K562 (cell line): ENCODE measurements at regions not wholly inside any gene's neighbourhood (a gene's known extent, or its start where the extent isn't known, plus 50 kb on each side); places are given as distances from the start of the nearest gene placed in this dataset.

ENCODE experiments used
- ATAC-seq: fragments of 200-7000 bp; cut with Tn5 transposase; 3 replicates; pipeline ENCODE4 v1.9.1; 2020; ENCODE audit warnings: moderate library complexity
- BruUV-seq: library from RNA; stranded (reverse); fragments of 400-500 nt; replicated peaks from 2 replicates; lab custom pipeline; 2021; lab: Mats Ljungman, UMichigan
- CTCF ChIA-PET: fragments of 300-600 bp; formaldehyde crosslinking; extraction: SDS; loops from one replicate; lab custom pipeline; 2021; ENCODE audit warnings: low intra/inter-chr PET ratio; lab: Yijun Ruan, JAX
- POLR2A ChIA-PET: fragments of 300-600, 350-650 bp; sonication (Branson Sonifier 250); formaldehyde crosslinking; extraction: SDS; loops from one replicate; lab custom pipeline; 2021; ENCODE audit warnings: antibody characterized with exemption, inconsistent platforms; lab: Yijun Ruan, JAX
- DNase-seq, 4 experiments: peaks; one replicate each; pipeline versions ENCODE4 v3.0.0 to v3.0.0-alpha.2; 2011 to 2018; ENCODE audit warnings: low spot score in 3 of 4, mixed read lengths in 3 of 4; ENCODE audit errors: extremely low read depth in 1 of 4
- FAIRE-seq: peaks from 2 replicates; lab custom pipeline; 2011; peaks lifted over from hg19 to GRCh38; lab: Jason Lieb, UNC
- H2AFZ ChIP-seq: 2 replicates; pipeline ENCODE4 v1.6.0; 2011; ENCODE audit warnings: low read depth, low read length, control low read depth, inconsistent platforms
- H3K27ac ChIP-seq: fragments of 200-600 bp; 3 replicates; pipeline ENCODE4 v1.8.0; 2011; ENCODE audit warnings: low read depth, mild to moderate bottlenecking, control low read depth, inconsistent platforms, low read length, moderate library complexity, mixed read lengths; ENCODE audit errors: extremely low read depth
- H3K27me3 ChIP-seq, 2 experiments: fragments of 300-600 bp in 1 of 2; 2 replicates in 1 of 2; 3 replicates in 1 of 2; pipeline versions ENCODE4 v1.6.0 to v1.8.0; 2011; ENCODE audit warnings: inconsistent platforms in 2 of 2, low read length in 2 of 2, mild to moderate bottlenecking in 1 of 2, mixed read lengths in 1 of 2, moderate library complexity in 1 of 2; ENCODE audit not compliant: control insufficient read depth in 2 of 2, insufficient read depth in 2 of 2
- H3K36me3 ChIP-seq: fragments of 300-600 bp; 3 replicates; pipeline ENCODE4 v1.8.0; 2011; ENCODE audit warnings: mild to moderate bottlenecking, low read length, inconsistent platforms; ENCODE audit not compliant: control insufficient read depth, insufficient read depth
- H3K4me1 ChIP-seq, 2 experiments: fragments of 200-600 bp in 1 of 2; replicated peaks in 1 of 2; 2 replicates in 1 of 2; 3 replicates in 1 of 2; pipeline versions ENCODE4 v1.5.1 to v1.8.0; 2011; ENCODE audit warnings: inconsistent platforms in 2 of 2, low read length in 2 of 2, mild to moderate bottlenecking in 1 of 2, mixed read lengths in 1 of 2, moderate library complexity in 1 of 2; ENCODE audit not compliant: control insufficient read depth in 2 of 2, insufficient read depth in 2 of 2
- H3K4me2 ChIP-seq: 2 replicates; pipeline ENCODE4 v1.6.1; 2011; ENCODE audit warnings: low read length, control low read depth, inconsistent platforms, mixed read lengths; ENCODE audit not compliant: insufficient read depth
- H3K4me3 ChIP-seq: fragments of 200-600 bp; sonication (generic), shearing (Covaris generic); 2 replicates; pipeline ENCODE4 v1.5.1; 2016; ENCODE audit warnings: control low read depth, inconsistent platforms
- H3K79me2 ChIP-seq: fragments of 200-600 bp; 3 replicates; pipeline ENCODE4 v1.8.0; 2011; ENCODE audit warnings: low read length, inconsistent platforms; ENCODE audit not compliant: control insufficient read depth, insufficient read depth
- H3K9ac ChIP-seq, 2 experiments: 2 replicates each; pipeline versions ENCODE4 v1.6.0 to v1.6.1; 2011; ENCODE audit warnings: low read depth in 2 of 2, low read length in 2 of 2, control low read depth in 1 of 2, inconsistent platforms in 1 of 2, mild to moderate bottlenecking in 1 of 2, mixed read lengths in 1 of 2; ENCODE audit not compliant: insufficient read depth in 1 of 2
- H3K9me1 ChIP-seq: one replicate; pipeline ENCODE4 v1.6.0; 2011; ENCODE audit warnings: inconsistent platforms, mild to moderate bottlenecking, low read length, moderate library complexity; ENCODE audit not compliant: control insufficient read depth, insufficient read depth
- H3K9me3 ChIP-seq: replicated peaks from 2 replicates; pipeline ENCODE4 v1.5.1; 2011; ENCODE audit warnings: low read depth, low read length, inconsistent platforms; ENCODE audit not compliant: control insufficient read depth, insufficient read depth
- H4K20me1 ChIP-seq: replicated peaks from 2 replicates; pipeline ENCODE4 v1.6.1; 2011; ENCODE audit warnings: low read length, inconsistent platforms, mixed read lengths; ENCODE audit not compliant: control insufficient read depth, insufficient read depth
- BRCA1 ChIP-seq, 2 experiments: fragments of 450-650 bp in 1 of 2; sonication (generic) in 1 of 2; formaldehyde crosslinking in 1 of 2; IDR thresholded peaks; 2 replicates each; pipeline versions ENCODE4 v1.5.0 to v1.6.1; 2017 to 2020; ENCODE audit warnings: mild to moderate bottlenecking in 1 of 2, missing genetic modification reagents in 1 of 2
- CHD4 ChIP-seq: fragments of 200-600 bp; sonication (generic); IDR thresholded peaks from 3 replicates; pipeline ENCODE4 v1.6.1; 2012; ENCODE audit warnings: low read depth, mild to moderate bottlenecking, mixed read lengths, low read length, inconsistent platforms; ENCODE audit not compliant: insufficient read depth, insufficient replicate concordance, poor library complexity, severe bottlenecking
- GTF2B ChIP-seq: IDR thresholded peaks from 2 replicates; pipeline ENCODE4 v1.6.1; 2011; ENCODE audit not compliant: insufficient read length; ENCODE audit errors: extremely low read depth
- KDM2B ChIP-seq: fragments of 250-450 bp; sonication (Bioruptor Pico); IDR thresholded peaks from 2 replicates; pipeline ENCODE4 v1.8.0; 2021; ENCODE audit warnings: mild to moderate bottlenecking, moderate library complexity
- ZNF518B ChIP-seq: fragments of 250-450 bp; sonication (Bioruptor Pico); IDR thresholded peaks from 2 replicates; pipeline ENCODE4 v1.5.0; 2021; ENCODE audit warnings: mild to moderate bottlenecking, moderate library complexity
- ZNF696 ChIP-seq: fragments of 250-450 bp; sonication (Bioruptor Pico); conservative IDR thresholded peaks from 2 replicates; pipeline ENCODE4 v1.4.0; 2020; ENCODE audit warnings: mild to moderate bottlenecking, moderate library complexity
- WGBS: fragments of 100-300 bp; shearing (Covaris generic); methylation state at CpG from one replicate; pipeline ENCODE4 v1.1.6; 2016; ENCODE audit warnings: low coverage, mixed read lengths; ENCODE audit not compliant: insufficient coverage; ENCODE audit errors: missing lambda C conversion rate; 5-methylcytosine and 5-hydroxymethylcytosine counted together
- in situ Hi-C: fragments of 300-500 bp; cut with MboI; formaldehyde crosslinking; loops from 4 replicates; pipeline ENCODE4 v1.15.0; 2018; ENCODE audit warnings: inconsistent platforms, mixed read lengths
- intact Hi-C: fragments of 100-400 bp; cut with micrococcal nuclease; formaldehyde crosslinking; loops from 2 replicates; pipeline ENCODE4 v1.14.2; 2022

GRCh38 chr2:4803396-4803795 lies 888.8 kb upstream of the SOX11 start:
- in situ Hi-C loops, result no loop called here
- FAIRE-seq, result no peak

More at GRCh38 chr2:4803396-4803795, 888.8 kb upstream of the SOX11 start:
- Histone ChIP-seq H3K36me3 (no peaks in the 10 kb centered on the region), H3K27me3 (no peaks in the 10 kb centered on the region), H2AFZ (no peak overlapping the region), H3K4me2 (no peak overlapping the region), H3K9me3 (no peaks in the 10 kb centered on the region), H3K27ac (no peak overlapping the region), H3K9me1 (no peaks in the 10 kb centered on the region), H3K4me3 (no peak overlapping the region), H4K20me1 (no peaks in the 10 kb centered on the region), H3K79me2 (no peaks in the 10 kb centered on the region), H3K9ac (no peak overlapping the region), H3K4me1 (no peaks in the 10 kb centered on the region)
- ChIA-PET CTCF (no interaction called here), POLR2A (no interaction called here)
- ATAC-seq (no peak), DNase-seq (no peak)
- BruUV-seq, result no TSS peak
- TF ChIP-seq KDM2B (CRISPR knock-in tag), result no peak
- no peak for TF ChIP-seq ZNF518B (CRISPR knock-in tag)
- no peak for TF ChIP-seq CHD4
- TF ChIP-seq GTF2B, result no peak
- no peak for TF ChIP-seq ZNF696 (CRISPR knock-in tag)
- TF ChIP-seq BRCA1 (IDR thresholded peaks at IDR 0.05), result no peak
- TF ChIP-seq BRCA1 (CRISPR knock-in tag; IDR thresholded peaks at IDR 0.05), result no peak
- intact Hi-C loops, result no loop called here
- 0% methylated on average over 2 of the region's 2 CpGs for WGBS
